K562 (cell line): ENCODE measurements at regions not wholly inside any gene's neighbourhood (a gene's known extent, or its start where the extent isn't known, plus 50 kb on each side); places are given as distances from the start of the nearest gene placed in this dataset.

Source experiments
- DACH1 ChIP-seq: fragments of 450-650 bp; IDR thresholded peaks from 2 replicates; pipeline ENCODE4 v1.6.1; 2018; ENCODE audit not compliant: partially characterized antibody
- MCM5 ChIP-seq: fragments of 450-650 bp; IDR thresholded peaks from 2 replicates; pipeline ENCODE4 v1.6.1; 2016; ENCODE audit warnings: low read depth
- MTA2 ChIP-seq: fragments of 450-650 bp; IDR thresholded peaks from 2 replicates; pipeline ENCODE4 v1.6.1; 2016; ENCODE audit warnings: low read depth
- NEUROD1 ChIP-seq: fragments of 150-350 bp; IDR thresholded peaks from 2 replicates; pipeline ENCODE4 v1.6.1; 2014; ENCODE audit warnings: borderline replicate concordance, low read length, low read depth; ENCODE audit not compliant: partially characterized antibody
- NONO ChIP-seq, 2 experiments: fragments of 200-400 bp in 1 of 2; fragments of 450-650 bp in 1 of 2; formaldehyde crosslinking in 1 of 2; IDR thresholded peaks; 2 replicates each; pipeline ENCODE4 v1.6.1; 2017; ENCODE audit warnings: low read depth in 2 of 2, mild to moderate bottlenecking in 2 of 2, moderate library complexity in 2 of 2, low read length in 1 of 2
- NR0B1 ChIP-seq: fragments of 450-650 bp; IDR thresholded peaks from one replicate; pipeline ENCODE4 v1.6.1; 2018; ENCODE audit warnings: mild to moderate bottlenecking, moderate library complexity; ENCODE audit not compliant: partially characterized antibody
- PRMT5 ChIP-seq: sonication (generic); formaldehyde crosslinking; IDR thresholded peaks from 2 replicates; pipeline ENCODE4 v1.5.0; 2020; ENCODE audit warnings: missing genetic modification reagents
- SRF ChIP-seq, 2 experiments: fragments of 250-450, 450-650 bp in 1 of 2; sonication (Bioruptor Pico) in 1 of 2; sonication (generic) in 1 of 2; formaldehyde crosslinking; IDR thresholded peaks; 2 replicates each; pipeline versions ENCODE4 v1.5.0 to v1.5.1; 2020 to 2022; ENCODE audit warnings: mild to moderate bottlenecking in 1 of 2, missing genetic modification reagents in 1 of 2
- SRSF9 ChIP-seq: fragments of 200-400 bp; formaldehyde crosslinking; IDR thresholded peaks from 2 replicates; pipeline ENCODE4 v1.6.1; 2017; ENCODE audit warnings: low read depth, low read length, borderline replicate concordance
- USF2 ChIP-seq: sonication (generic); formaldehyde crosslinking; IDR thresholded peaks from 2 replicates; pipeline ENCODE4 v1.5.0; 2020; ENCODE audit warnings: missing genetic modification reagents
- ZNF707 ChIP-seq: fragments of 250-450 bp; sonication (Bioruptor Pico); conservative IDR thresholded peaks from 2 replicates; pipeline ENCODE4 v1.8.0; 2022; ENCODE audit warnings: inconsistent platforms, mild to moderate bottlenecking, moderate library complexity
- TF ChIP-seq, protein P1 (sequence below): sonication (generic); formaldehyde crosslinking; IDR thresholded peaks from 2 replicates; pipeline ENCODE4 v1.8.0; 2022; ENCODE audit warnings: mild to moderate bottlenecking, missing genetic modification reagents

DNA sequence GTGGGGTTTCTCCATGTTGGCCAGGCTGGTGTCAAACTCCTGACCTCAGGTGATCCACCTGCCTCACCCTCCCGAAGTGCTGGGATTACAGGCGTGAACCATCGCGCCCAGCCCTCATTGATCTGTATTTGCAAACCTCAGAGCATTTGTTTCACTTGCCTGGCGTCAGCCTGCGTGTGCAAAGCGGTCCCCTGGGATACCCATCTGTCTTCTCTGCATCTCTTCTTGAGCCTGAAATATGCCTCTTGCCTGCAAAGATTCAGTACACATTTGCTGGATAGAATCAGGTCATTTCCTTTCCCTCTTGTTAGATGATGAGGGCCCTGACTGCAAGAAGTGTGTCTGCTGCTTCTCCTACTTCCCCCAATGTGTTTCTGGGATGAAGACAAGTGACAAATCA lies 1291.0 kb downstream of the TBC1D22A start (continued):
- TF ChIP-seq, protein P1, sequence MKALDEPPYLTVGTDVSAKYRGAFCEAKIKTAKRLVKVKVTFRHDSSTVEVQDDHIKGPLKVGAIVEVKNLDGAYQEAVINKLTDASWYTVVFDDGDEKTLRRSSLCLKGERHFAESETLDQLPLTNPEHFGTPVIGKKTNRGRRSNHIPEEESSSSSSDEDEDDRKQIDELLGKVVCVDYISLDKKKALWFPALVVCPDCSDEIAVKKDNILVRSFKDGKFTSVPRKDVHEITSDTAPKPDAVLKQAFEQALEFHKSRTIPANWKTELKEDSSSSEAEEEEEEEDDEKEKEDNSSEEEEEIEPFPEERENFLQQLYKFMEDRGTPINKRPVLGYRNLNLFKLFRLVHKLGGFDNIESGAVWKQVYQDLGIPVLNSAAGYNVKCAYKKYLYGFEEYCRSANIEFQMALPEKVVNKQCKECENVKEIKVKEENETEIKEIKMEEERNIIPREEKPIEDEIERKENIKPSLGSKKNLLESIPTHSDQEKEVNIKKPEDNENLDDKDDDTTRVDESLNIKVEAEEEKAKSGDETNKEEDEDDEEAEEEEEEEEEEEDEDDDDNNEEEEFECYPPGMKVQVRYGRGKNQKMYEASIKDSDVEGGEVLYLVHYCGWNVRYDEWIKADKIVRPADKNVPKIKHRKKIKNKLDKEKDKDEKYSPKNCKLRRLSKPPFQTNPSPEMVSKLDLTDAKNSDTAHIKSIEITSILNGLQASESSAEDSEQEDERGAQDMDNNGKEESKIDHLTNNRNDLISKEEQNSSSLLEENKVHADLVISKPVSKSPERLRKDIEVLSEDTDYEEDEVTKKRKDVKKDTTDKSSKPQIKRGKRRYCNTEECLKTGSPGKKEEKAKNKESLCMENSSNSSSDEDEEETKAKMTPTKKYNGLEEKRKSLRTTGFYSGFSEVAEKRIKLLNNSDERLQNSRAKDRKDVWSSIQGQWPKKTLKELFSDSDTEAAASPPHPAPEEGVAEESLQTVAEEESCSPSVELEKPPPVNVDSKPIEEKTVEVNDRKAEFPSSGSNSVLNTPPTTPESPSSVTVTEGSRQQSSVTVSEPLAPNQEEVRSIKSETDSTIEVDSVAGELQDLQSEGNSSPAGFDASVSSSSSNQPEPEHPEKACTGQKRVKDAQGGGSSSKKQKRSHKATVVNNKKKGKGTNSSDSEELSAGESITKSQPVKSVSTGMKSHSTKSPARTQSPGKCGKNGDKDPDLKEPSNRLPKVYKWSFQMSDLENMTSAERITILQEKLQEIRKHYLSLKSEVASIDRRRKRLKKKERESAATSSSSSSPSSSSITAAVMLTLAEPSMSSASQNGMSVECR (CRISPR knock-in tag) = no peak
- no peak for TF ChIP-seq USF2 (CRISPR knock-in tag)
- TF ChIP-seq DACH1 = no peak
- no peak for TF ChIP-seq ZNF707 (CRISPR knock-in tag)
- TF ChIP-seq MCM5 = no peak
- TF ChIP-seq NEUROD1 = no peak
- TF ChIP-seq MTA2 = no peak
- TF ChIP-seq NR0B1 = no peak
- no peak for TF ChIP-seq SRSF9
- TF ChIP-seq SRF (CRISPR knock-in tag; IDR thresholded peaks at IDR 0.05) = no peak
- TF ChIP-seq NONO (IDR thresholded peaks at IDR 0.05; ENCODE audit: low read depth in 2 of 2, low read length in 1 of 2) = no peak
- no peak for TF ChIP-seq PRMT5
